Tibial nerve (tissue), 4 donors: ENCODE measurements at regions not wholly inside any gene's neighbourhood (a gene's known extent, or its start where the extent isn't known, plus 50 kb on each side); places are given as distances from the start of the nearest gene placed in this dataset.

Experiments used
- DNase-seq, 2 donors: peaks; one replicate each; pipeline ENCODE4 v3.0.0-alpha.2; 2019; ENCODE audit warnings: low spot score in 2 of 2
- H3K27ac ChIP-seq, 4 donors: fragments of 200-600 bp; sonication (generic) in 3 of 4; one replicate each; pipeline ENCODE4 v1.5.1; 2017 to 2019; ENCODE audit warnings: mild to moderate bottlenecking in 1 of 4
- H3K27me3 ChIP-seq, 2 donors: fragments of 200-600 bp; sonication (generic) in 1 of 2; one replicate each; pipeline versions ENCODE4 v1.5.1 to v1.6.0; 2017 to 2019
- H3K36me3 ChIP-seq, 3 donors: fragments of 200-600 bp; sonication (generic); one replicate each; pipeline ENCODE4 v1.5.1; 2018 to 2019
- H3K4me1 ChIP-seq, 4 donors: fragments of 200-600 bp; sonication (generic) in 3 of 4; one replicate each; pipeline ENCODE4 v1.5.1; 2017 to 2019
- H3K4me3 ChIP-seq, 4 donors: fragments of 200-600 bp; sonication (generic) in 3 of 4; one replicate each; pipeline ENCODE4 v1.5.1; 2017 to 2019; ENCODE audit warnings: mild to moderate bottlenecking in 1 of 4, moderate library complexity in 1 of 4
- H3K9me3 ChIP-seq, 4 donors: fragments of 200-600 bp; sonication (generic) in 3 of 4; one replicate each; pipeline ENCODE4 v1.5.1; 2017 to 2019
- EP300 ChIP-seq, 2 donors: sonication (generic); formaldehyde crosslinking; IDR thresholded peaks; one replicate each; pipeline ENCODE4 v1.6.1; 2017; ENCODE audit warnings: antibody characterized with exemption in 2 of 2, mild to moderate bottlenecking in 1 of 2
- POLR2A ChIP-seq, 2 donors: fragments of 450-650 bp; IDR thresholded peaks; one replicate each; pipeline ENCODE4 v1.6.1; 2017; ENCODE audit warnings: antibody characterized with exemption in 2 of 2, mild to moderate bottlenecking in 2 of 2, moderate library complexity in 2 of 2
- WGBS, 2 donors: methylation state at CpG; one replicate each; pipeline ENCODE4 v1.1.5; 2018; 5-methylcytosine and 5-hydroxymethylcytosine counted together
- TF ChIP-seq, protein P1 (sequence below), 5 experiments: fragments of 200-600 bp in 3 of 5; fragments of 450-650 bp in 2 of 5; sonication (generic) in 3 of 5; IDR thresholded peaks; one replicate each; pipeline ENCODE4 v1.5.1; 2016 to 2019; ENCODE audit warnings: antibody characterized with exemption in 5 of 5, mild to moderate bottlenecking in 3 of 5, moderate library complexity in 2 of 5

DNA sequence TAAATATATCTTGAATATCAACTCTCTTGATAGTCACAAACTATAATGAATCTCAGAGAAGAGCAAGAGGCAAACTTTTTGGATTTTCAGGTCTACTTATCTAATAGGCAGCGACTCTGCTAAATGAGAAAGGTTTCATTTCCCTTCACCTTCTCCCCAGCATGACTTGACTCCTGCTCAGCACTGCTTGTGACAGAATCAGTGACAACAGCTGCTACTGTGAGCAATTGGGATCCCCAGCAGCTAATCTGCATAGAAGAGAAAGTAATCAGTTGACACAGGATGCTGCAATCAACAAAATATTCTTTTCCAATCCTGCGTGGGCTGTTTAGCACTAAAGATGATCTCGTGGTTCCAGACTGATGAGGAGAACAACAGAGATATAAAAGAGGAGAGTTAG lies 205.5 kb downstream of the MMUT start:
- TF ChIP-seq, protein P1, sequence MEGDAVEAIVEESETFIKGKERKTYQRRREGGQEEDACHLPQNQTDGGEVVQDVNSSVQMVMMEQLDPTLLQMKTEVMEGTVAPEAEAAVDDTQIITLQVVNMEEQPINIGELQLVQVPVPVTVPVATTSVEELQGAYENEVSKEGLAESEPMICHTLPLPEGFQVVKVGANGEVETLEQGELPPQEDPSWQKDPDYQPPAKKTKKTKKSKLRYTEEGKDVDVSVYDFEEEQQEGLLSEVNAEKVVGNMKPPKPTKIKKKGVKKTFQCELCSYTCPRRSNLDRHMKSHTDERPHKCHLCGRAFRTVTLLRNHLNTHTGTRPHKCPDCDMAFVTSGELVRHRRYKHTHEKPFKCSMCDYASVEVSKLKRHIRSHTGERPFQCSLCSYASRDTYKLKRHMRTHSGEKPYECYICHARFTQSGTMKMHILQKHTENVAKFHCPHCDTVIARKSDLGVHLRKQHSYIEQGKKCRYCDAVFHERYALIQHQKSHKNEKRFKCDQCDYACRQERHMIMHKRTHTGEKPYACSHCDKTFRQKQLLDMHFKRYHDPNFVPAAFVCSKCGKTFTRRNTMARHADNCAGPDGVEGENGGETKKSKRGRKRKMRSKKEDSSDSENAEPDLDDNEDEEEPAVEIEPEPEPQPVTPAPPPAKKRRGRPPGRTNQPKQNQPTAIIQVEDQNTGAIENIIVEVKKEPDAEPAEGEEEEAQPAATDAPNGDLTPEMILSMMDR (IDR thresholded peaks at IDR 0.05): no peak
- TF ChIP-seq POLR2A (IDR thresholded peaks at IDR 0.05): no peak
- no peak for TF ChIP-seq EP300 (IDR thresholded peaks at IDR 0.05)
- H3K27me3 ChIP-seq: no peaks in the 10 kb centered on the region
- no peaks in the 10 kb centered on the region for H3K9me3 ChIP-seq
- no peak overlapping the region for H3K27ac ChIP-seq
- H3K4me1 ChIP-seq: no peaks in the 10 kb centered on the region
- no peaks in the 10 kb centered on the region for H3K36me3 ChIP-seq
- WGBS, 2 donors: 41 to 52% methylated on average over 3 of the region's 3 CpGs
- H3K4me3 ChIP-seq: no peak overlapping the region
- no peak for DNase-seq

DNA sequence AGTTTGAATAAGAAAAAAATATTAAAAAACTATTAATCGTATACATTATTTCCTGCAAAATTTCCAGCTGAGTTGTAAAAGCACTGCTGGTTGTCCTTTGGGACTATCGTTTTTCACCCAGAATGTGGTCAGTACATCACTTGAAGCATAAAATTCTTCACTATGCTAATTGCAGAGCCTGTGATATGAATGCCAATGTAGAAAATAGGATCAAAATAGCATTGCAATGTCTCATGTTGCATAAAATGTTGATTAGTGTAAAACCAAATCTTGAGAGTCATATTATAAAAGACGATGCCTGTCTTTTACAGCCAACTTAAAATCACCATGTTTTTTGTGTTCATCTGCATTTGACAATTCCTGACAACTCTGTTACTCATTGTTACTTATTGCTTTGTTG lies 207.7 kb downstream of the MMUT start:
- Histone ChIP-seq H3K4me1 (no peaks in the 10 kb centered on the region), H3K36me3 (no peaks in the 10 kb centered on the region), H3K9me3 (no peaks in the 10 kb centered on the region), H3K27ac (no peak overlapping the region), H3K4me3 (no peak overlapping the region), H3K27me3 (no peaks in the 10 kb centered on the region)
- no peak for DNase-seq
- TF ChIP-seq, protein P1 (IDR thresholded peaks at IDR 0.05): no peak
- TF ChIP-seq POLR2A (IDR thresholded peaks at IDR 0.05) (no peak), EP300 (IDR thresholded peaks at IDR 0.05) (no peak)
- 72 to 79% methylated on average over 3 of the region's 3 CpGs for WGBS, 2 donors

DNA sequence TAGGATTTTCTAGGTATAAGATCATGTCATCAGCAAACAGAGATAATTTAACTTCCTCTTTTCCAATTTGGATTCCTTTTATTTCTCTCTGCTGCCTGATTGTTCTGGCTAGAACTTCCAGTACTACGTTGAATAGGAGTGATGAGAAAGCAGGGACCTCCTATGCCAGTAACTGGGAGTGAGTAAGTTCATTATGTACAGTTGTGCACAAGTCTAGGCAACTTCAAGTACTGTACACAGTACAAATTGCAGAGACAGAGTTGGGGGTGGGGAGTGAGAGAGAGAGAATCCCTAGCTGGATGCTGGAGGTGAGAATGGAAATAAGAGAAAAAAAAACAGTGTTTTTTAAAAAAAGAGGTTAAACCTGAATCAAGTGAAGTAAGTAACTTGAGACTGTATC lies 210.2 kb downstream of the MMUT start:
- WGBS, 2 donors: 39 to 58% methylated on average over 1 of the region's 1 CpG

DNA sequence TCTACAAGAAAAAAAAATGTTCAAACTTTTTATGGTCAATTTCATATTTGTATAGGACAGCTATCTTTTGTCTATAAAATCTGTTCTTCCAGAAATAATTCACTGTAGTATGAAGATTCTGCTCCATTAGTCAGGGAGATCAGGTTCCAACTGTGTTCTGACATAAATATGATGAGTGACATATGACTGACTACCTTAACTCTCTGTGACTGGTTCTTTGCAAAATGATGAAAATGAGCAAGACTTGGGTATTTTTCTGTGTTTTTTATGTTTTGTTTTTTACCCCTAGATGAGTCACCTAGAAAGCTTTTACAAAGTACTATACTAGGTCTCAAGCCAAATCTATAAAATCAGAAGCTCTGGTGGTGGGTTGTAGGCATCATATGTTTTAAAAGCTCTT lies 229.6 kb downstream of the MMUT start:
- no peaks in the 10 kb centered on the region for H3K36me3 ChIP-seq
- TF ChIP-seq, protein P1 (IDR thresholded peaks at IDR 0.05): no peak
- TF ChIP-seq EP300 (IDR thresholded peaks at IDR 0.05) (no peak), POLR2A (IDR thresholded peaks at IDR 0.05) (no peak)
- no peak for DNase-seq
- peaks cover 0 to 22% (median 0%) of the 10 kb centered on the region in 4 donors for H3K9me3 ChIP-seq
- no peaks in the 10 kb centered on the region for H3K4me1 ChIP-seq
- no peaks in the 10 kb centered on the region for H3K27me3 ChIP-seq
- H3K27ac ChIP-seq: no peak overlapping the region
- H3K4me3 ChIP-seq: no peak overlapping the region

More for the DNA sequence above, 210.2 kb downstream of the MMUT start:
- Histone ChIP-seq H3K9me3 (no peaks in the 10 kb centered on the region), H3K36me3 (no peaks in the 10 kb centered on the region), H3K27ac (no peak overlapping the region), H3K4me3 (no peak overlapping the region), H3K27me3 (no peaks in the 10 kb centered on the region), H3K4me1 (no peaks in the 10 kb centered on the region)
- DNase-seq: no peak
- TF ChIP-seq EP300 (IDR thresholded peaks at IDR 0.05) (no peak), POLR2A (IDR thresholded peaks at IDR 0.05) (no peak)
- TF ChIP-seq, protein P1 (IDR thresholded peaks at IDR 0.05): no peak

DNA sequence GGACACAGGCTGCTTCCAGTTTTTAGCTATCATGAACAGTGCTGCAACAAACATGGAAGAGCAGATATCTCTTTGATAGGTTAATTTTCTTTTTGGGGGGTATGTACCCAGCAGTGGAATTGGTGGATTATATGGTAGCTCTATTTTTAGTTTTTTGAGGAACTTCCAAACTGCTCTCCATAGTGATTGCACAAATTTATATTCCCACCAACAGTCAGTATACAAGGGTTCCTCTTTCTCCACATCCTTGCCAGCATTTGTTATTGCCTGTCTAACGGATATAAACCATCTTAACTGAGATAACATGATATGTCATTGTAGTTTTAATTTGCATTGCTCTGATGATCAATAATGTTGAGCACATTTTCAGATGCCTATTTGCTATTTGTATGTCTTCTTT lies 237.6 kb downstream of the MMUT start:
- Histone ChIP-seq H3K36me3 (no peaks in the 10 kb centered on the region), H3K4me3 (no peak overlapping the region), H3K27me3 (no peaks in the 10 kb centered on the region), H3K4me1 (no peaks in the 10 kb centered on the region), H3K27ac (no peak overlapping the region), H3K9me3 (peaks cover 0 to 21% (median 0%) of the 10 kb centered on the region in 4 donors)
- DNase-seq: no peak
- WGBS, 2 donors: 74 to 79% methylated on average over 1 of the region's 1 CpG
- TF ChIP-seq EP300 (IDR thresholded peaks at IDR 0.05): no peak

DNA sequence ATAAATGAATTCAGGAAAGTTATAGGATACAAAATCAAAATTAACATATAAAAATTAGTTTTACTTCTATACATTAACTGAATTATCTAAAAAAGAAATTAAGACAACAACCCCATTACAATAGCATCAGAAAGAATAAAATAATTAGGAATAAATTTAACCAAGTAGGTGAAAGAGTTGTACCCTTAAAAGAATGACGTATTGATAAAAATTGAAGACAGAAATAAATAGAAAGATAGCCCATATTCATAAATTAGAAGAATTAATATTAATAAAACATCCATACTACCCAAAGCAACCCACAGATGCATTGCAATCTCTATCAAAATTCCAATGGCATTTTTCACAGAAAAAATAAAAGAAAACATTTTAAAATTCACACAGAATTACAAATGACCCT lies 242.8 kb downstream of the MMUT start:
- H3K36me3 ChIP-seq: no peaks in the 10 kb centered on the region
- H3K4me1 ChIP-seq: no peaks in the 10 kb centered on the region
- H3K9me3 ChIP-seq: peaks cover 0 to 20% (median 1%) of the 10 kb centered on the region in 4 donors
- no peak for DNase-seq
- H3K27ac ChIP-seq: no peak overlapping the region
- H3K4me3 ChIP-seq: no peak overlapping the region
- 86 to 95% methylated on average over 1 of the region's 1 CpG for WGBS, 2 donors
- no peak for TF ChIP-seq EP300 (IDR thresholded peaks at IDR 0.05)
- TF ChIP-seq POLR2A (IDR thresholded peaks at IDR 0.05): no peak
- TF ChIP-seq, protein P1 (IDR thresholded peaks at IDR 0.05): no peak
- H3K27me3 ChIP-seq: no peaks in the 10 kb centered on the region
